ENCODE measurements at regions not wholly inside any gene's neighbourhood (a gene's known extent, or its start where the extent isn't known, plus 50 kb on each side); places are given as distances from the start of the nearest gene placed in this dataset.
"Not testable (repeated sequence)": the region's sequence is repeated elsewhere in the genome, so short reads cannot be mapped to it uniquely, and the experiment has no call there.

GRCh38 chr5:162638849-162639248 is 571.3 kb downstream of the GABRG2 start:
- no peak for DNase-seq

- no peak for DNase-seq
Observed at GRCh38 chr5:162641142-162641813, 573.7 kb downstream of the GABRG2 start.

GRCh38 chr5:162654661-162655405 is 587.3 kb downstream of the GABRG2 start:
- no peak for DNase-seq

- DNase-seq, result no peak
Observed at GRCh38 chr5:162657076-162657475, 589.5 kb downstream of the GABRG2 start.

- no peak for DNase-seq
Observed at GRCh38 chr5:162664846-162665245, 597.3 kb downstream of the GABRG2 start.

- no peak for DNase-seq
Observed at GRCh38 chr5:162668926-162669325, 601.4 kb downstream of the GABRG2 start.

- DNase-seq, result no peak
Observed at GRCh38 chr5:162672061-162672460, 604.5 kb downstream of the GABRG2 start.

- DNase-seq, result no peak
Observed at GRCh38 chr5:162683284-162683683, 615.7 kb downstream of the GABRG2 start.

- no peak for DNase-seq
Observed at GRCh38 chr5:162684145-162684544, 616.6 kb downstream of the GABRG2 start.

GRCh38 chr5:162685302-162685701 is 617.7 kb downstream of the GABRG2 start:
- DNase-seq, result no peak

- DNase-seq, result not testable (repeated sequence)
Observed at GRCh38 chr5:162696272-162696671, 628.7 kb downstream of the GABRG2 start.

- DNase-seq, result no peak
Observed at GRCh38 chr5:162699361-162699760, 631.8 kb downstream of the GABRG2 start.

- no peak for DNase-seq
Observed at GRCh38 chr5:162703914-162704313, 636.3 kb downstream of the GABRG2 start.

- no peak for DNase-seq
Observed at GRCh38 chr5:162711244-162711643, 643.7 kb downstream of the GABRG2 start.

- DNase-seq, result no peak
Observed at GRCh38 chr5:162719720-162720119, 652.1 kb downstream of the GABRG2 start.

- DNase-seq, result no peak
Observed at GRCh38 chr5:162721125-162721524, 653.6 kb downstream of the GABRG2 start.

GRCh38 chr5:162752612-162753011 is 684.8 kb upstream of the CCNG1 start:
- no peak for DNase-seq

- DNase-seq, result no peak
Observed at GRCh38 chr5:162762119-162762518, 675.3 kb upstream of the CCNG1 start.

GRCh38 chr5:162769019-162769418 is 668.4 kb upstream of the CCNG1 start:
- no peak for DNase-seq

- DNase-seq, result no peak
Observed at GRCh38 chr5:162785673-162786072, 651.7 kb upstream of the CCNG1 start.

GRCh38 chr5:162786234-162786633 is 651.2 kb upstream of the CCNG1 start:
- no peak for DNase-seq

- no peak for DNase-seq
Observed at GRCh38 chr5:162796507-162796906, 640.9 kb upstream of the CCNG1 start.

GRCh38 chr5:162800301-162800700 is 637.1 kb upstream of the CCNG1 start:
- DNase-seq, result no peak

GRCh38 chr5:162801235-162801634 is 636.2 kb upstream of the CCNG1 start:
- DNase-seq, result no peak

GRCh38 chr5:162806195-162806594 is 631.2 kb upstream of the CCNG1 start:
- no peak for DNase-seq

Measured in CD4-positive, alpha-beta T cell treated with Interleukin-17A for 4 hours (primary cell).